Ascending aorta (tissue), 2 donors: ENCODE measurements at regions not wholly inside any gene's neighbourhood (a gene's known extent, or its start where the extent isn't known, plus 50 kb on each side); places are given as distances from the start of the nearest gene placed in this dataset.
A peak's percentile ranks its signal among the peaks of the same experiment; 100 is the strongest.

ENCODE experiments used
- DNase-seq, 2 donors: peaks; one replicate each; pipeline ENCODE4 v3.0.0-alpha.2; 2019; ENCODE audit warnings: low spot score in 2 of 2
- H3K27ac ChIP-seq, 2 donors: fragments of 200-600 bp; sonication (generic); one replicate each; pipeline ENCODE4 v1.5.1; 2016 to 2017; ENCODE audit warnings: mild to moderate bottlenecking in 1 of 2
- H3K27me3 ChIP-seq: fragments of 200-600 bp; sonication (generic); one replicate; pipeline ENCODE4 v1.5.1; 2017
- H3K36me3 ChIP-seq, 2 donors: fragments of 200-600 bp; sonication (generic); one replicate each; pipeline ENCODE4 v1.5.1; 2016
- H3K4me1 ChIP-seq, 2 donors: fragments of 200-600 bp; sonication (generic); one replicate each; pipeline ENCODE4 v1.5.1; 2016 to 2017; ENCODE audit warnings: mild to moderate bottlenecking in 1 of 2
- H3K4me3 ChIP-seq, 2 donors: fragments of 200-600 bp; sonication (generic); one replicate each; pipeline ENCODE4 v1.5.1; 2016 to 2017; ENCODE audit warnings: mild to moderate bottlenecking in 1 of 2
- H3K9me3 ChIP-seq, 2 donors: fragments of 200-600 bp; sonication (generic); one replicate each; pipeline ENCODE4 v1.5.1; 2016
- intact Hi-C: fragments of 100-400 bp; cut with DNase I; formaldehyde crosslinking; loops from one replicate; pipeline ENCODE4 v1.15.1; 2023
- TF ChIP-seq, protein P1 (sequence below), 3 experiments: fragments of 200-600 bp in 2 of 3; fragments of 450-650 bp in 1 of 3; sonication (generic) in 2 of 3; IDR thresholded peaks; one replicate each; pipeline ENCODE4 v1.5.1; 2016 to 2019; ENCODE audit warnings: antibody characterized with exemption in 3 of 3, mild to moderate bottlenecking in 1 of 3, moderate library complexity in 1 of 3

DNA sequence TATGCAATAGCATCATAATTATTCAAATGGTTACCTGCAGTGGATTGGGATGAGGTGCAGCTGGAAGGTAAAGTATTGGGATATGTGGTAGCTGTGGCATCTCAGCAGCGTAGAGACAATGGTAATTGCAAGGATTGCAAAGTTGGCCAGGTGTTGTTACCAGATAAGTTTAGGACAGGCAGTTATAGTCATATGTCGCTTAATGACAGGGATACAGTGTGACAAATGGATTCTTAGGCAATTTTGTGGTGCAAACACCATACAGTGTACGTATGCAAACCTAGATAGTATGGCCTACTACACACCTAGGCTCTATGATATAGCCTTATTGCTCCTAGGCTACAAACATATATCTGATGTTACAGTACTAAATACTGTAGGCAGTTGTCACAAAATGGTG is 163.5 kb upstream of the LYZL2 start:
- intact Hi-C loops: no loop called here
- Histone ChIP-seq H3K27me3 (no peaks in the 10 kb centered on the region), H3K4me3 (no peak overlapping the region), H3K9me3 (no peaks in the 10 kb centered on the region), H3K27ac (no peak overlapping the region), H3K4me1 (no peaks in the 10 kb centered on the region), H3K36me3 (no peaks in the 10 kb centered on the region)
- TF ChIP-seq, protein P1, sequence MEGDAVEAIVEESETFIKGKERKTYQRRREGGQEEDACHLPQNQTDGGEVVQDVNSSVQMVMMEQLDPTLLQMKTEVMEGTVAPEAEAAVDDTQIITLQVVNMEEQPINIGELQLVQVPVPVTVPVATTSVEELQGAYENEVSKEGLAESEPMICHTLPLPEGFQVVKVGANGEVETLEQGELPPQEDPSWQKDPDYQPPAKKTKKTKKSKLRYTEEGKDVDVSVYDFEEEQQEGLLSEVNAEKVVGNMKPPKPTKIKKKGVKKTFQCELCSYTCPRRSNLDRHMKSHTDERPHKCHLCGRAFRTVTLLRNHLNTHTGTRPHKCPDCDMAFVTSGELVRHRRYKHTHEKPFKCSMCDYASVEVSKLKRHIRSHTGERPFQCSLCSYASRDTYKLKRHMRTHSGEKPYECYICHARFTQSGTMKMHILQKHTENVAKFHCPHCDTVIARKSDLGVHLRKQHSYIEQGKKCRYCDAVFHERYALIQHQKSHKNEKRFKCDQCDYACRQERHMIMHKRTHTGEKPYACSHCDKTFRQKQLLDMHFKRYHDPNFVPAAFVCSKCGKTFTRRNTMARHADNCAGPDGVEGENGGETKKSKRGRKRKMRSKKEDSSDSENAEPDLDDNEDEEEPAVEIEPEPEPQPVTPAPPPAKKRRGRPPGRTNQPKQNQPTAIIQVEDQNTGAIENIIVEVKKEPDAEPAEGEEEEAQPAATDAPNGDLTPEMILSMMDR (IDR thresholded peaks at IDR 0.05): no peak
- DNase-seq: no peak

DNA sequence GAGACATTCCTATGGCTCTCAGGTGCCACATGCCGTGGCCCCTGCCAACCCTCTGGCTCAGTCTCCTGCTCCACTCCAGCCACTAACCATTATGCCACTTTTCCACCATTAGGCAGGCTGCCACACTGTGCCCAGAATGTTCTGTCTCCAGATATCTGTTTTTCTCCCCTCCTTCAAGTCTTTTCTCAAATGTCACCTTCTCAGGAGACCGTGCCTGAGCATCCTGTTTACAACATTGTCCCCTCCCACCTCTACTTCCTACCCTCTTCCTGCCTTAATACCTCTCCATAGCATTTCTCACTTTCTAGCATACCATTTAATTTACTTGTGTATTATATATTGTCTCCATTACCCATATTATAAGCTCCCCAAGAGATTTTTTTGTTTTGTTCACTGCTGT is 162.5 kb upstream of the LYZL2 start:
- Histone ChIP-seq H3K9me3 (no peaks in the 10 kb centered on the region), H3K4me1 (no peaks in the 10 kb centered on the region), H3K27me3 (no peaks in the 10 kb centered on the region), H3K4me3 (no peak overlapping the region), H3K36me3 (no peaks in the 10 kb centered on the region), H3K27ac (no peak overlapping the region)
- TF ChIP-seq, protein P1 (IDR thresholded peaks at IDR 0.05): no peak
- intact Hi-C loops: no loop called here
- DNase-seq: no peak

DNA sequence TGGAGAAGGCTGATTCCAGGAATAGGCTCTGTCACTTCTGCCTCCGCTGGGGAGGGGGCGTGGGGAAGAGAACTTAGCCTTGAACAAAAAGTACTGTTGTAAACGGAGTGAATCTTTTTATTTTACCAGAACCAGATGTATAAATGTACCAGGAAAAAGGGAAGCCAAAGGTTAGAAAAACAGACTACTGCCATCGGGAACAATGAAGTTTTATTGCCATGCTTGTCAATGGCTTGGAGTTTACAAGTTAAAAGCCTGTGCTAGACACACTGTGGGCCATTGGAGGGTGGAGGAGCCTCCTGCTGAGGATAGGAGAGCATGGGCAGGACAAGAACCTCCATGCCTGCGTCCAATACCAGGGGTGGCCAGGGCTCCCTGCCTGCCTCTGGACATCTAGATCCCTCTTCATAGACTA is 161.7 kb upstream of the LYZL2 start:
- DNase-seq: no peak
- no peaks in the 10 kb centered on the region for H3K27me3 ChIP-seq
- no peak overlapping the region for H3K27ac ChIP-seq
- H3K36me3 ChIP-seq: no peaks in the 10 kb centered on the region
- H3K4me1 ChIP-seq: no peaks in the 10 kb centered on the region
- TF ChIP-seq, protein P1 (IDR thresholded peaks at IDR 0.05): no peak
- no peak overlapping the region for H3K4me3 ChIP-seq
- intact Hi-C loops: no loop called here
- H3K9me3 ChIP-seq: no peaks in the 10 kb centered on the region

DNA sequence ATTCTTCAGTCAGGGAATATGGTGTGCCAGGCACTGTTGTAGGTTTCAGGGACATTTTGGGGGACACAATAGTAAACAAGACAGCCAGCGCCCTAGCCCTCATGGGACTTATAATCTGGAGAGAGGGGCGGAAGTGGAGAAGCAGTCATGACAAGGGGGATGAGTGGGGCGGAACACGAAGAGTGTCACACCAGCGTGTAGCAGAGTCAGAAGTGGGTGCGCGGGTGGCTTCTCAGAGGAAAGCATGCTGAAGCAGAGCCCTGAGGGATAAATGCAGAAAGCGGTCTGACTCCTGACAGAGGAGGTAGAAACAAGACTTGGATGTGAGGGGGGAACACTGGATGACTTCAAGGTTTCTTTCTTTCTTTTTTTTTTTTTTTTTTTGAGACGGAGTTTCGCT is 160.3 kb upstream of the LYZL2 start:
- Histone ChIP-seq H3K4me1 (peaks cover 0 to 6% of the 10 kb centered on the region in 2 donors), H3K27ac (no peak overlapping the region), H3K4me3 (no peak overlapping the region), H3K36me3 (no peaks in the 10 kb centered on the region), H3K9me3 (no peaks in the 10 kb centered on the region), H3K27me3 (no peaks in the 10 kb centered on the region)
- no peak for DNase-seq
- TF ChIP-seq, protein P1 (IDR thresholded peaks at IDR 0.05): no peak
- intact Hi-C loops: loop anchor here (10.0 kb wide), 1 partner anchor 345 kb away; no protein-coding TSS in a partner anchor

DNA sequence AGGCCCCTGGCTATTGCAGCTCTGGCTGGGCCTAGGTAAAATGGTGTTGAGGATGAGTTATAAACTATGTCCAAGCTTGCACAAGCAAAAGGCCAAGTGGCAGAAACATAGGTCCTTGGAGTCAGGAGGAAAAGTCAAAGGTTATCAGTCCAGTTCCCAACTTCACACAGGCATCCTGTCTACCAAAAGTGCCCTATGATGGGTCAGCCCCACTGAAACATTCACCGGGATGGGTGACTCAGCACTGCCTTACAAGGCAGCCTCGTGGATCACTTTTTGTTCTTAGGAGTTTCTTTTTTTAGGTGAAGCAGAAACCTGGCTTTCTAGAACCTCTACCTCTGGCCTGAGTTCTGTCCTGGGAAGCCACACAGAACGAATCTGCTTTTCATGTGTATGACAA is 158.8 kb upstream of the LYZL2 start:
- Histone ChIP-seq H3K27ac (peak overlapping the region; percentile 12 to 53), H3K27me3 (no peaks in the 10 kb centered on the region), H3K9me3 (no peaks in the 10 kb centered on the region), H3K4me1 (peaks cover 6 to 13% of the 10 kb centered on the region in 2 donors), H3K36me3 (no peaks in the 10 kb centered on the region), H3K4me3 (no peak overlapping the region)
- intact Hi-C loops: loop anchor here (10.0 kb wide), 1 partner anchor 346 kb away; no protein-coding TSS in a partner anchor
- no peak for DNase-seq
- TF ChIP-seq, protein P1 (IDR thresholded peaks at IDR 0.05): no peak

DNA sequence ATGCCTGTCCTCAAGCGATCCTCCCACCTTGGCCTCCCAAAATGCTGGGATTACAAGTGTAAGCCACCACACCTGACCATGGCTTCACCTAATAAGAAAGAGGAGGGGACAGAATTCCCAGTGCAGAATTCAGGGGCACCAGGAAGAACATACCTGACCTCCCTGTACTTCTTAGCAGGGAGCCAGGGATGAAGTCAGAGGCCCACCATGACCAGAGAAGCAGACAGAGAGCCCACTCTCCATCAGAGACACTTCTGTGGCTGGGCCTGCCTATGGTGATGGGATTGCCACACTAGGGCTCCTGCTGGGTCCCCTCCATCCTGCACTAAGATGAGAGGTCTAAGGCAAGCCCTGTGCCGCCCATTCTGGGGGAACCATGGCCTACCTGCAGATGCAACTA is 157.4 kb upstream of the LYZL2 start:
- Histone ChIP-seq H3K4me3 (no peak overlapping the region), H3K27me3 (no peaks in the 10 kb centered on the region), H3K36me3 (no peaks in the 10 kb centered on the region), H3K9me3 (no peaks in the 10 kb centered on the region), H3K27ac (peak overlapping the region in 1 of 2 donors; percentile 98), H3K4me1 (peaks cover 6 to 13% of the 10 kb centered on the region in 2 donors)
- DNase-seq: no peak
- intact Hi-C loops: loop anchor here (10.0 kb wide), 1 partner anchor 348 kb away; no protein-coding TSS in a partner anchor
- TF ChIP-seq, protein P1 (IDR thresholded peaks at IDR 0.05): no peak
